Hepatocyte (in vitro differentiated cells): ENCODE measurements at regions not wholly inside any gene's neighbourhood (a gene's known extent, or its start where the extent isn't known, plus 50 kb on each side); places are given as distances from the start of the nearest gene placed in this dataset.
A peak's percentile ranks its signal among the peaks of the same experiment; 100 is the strongest.

ENCODE experiments used
- DNase-seq: peaks from one replicate; pipeline ENCODE4 v3.0.0-alpha.2; 2016; ENCODE audit warnings: low spot score
- H2AFZ ChIP-seq: fragments of 200-600 bp; sonication (generic); 2 replicates; pipeline ENCODE4 v1.6.0; 2016; ENCODE audit warnings: antibody characterized with exemption, mild to moderate bottlenecking
- H3K27ac ChIP-seq: fragments of 200-600 bp; sonication (generic); 2 replicates; pipeline ENCODE4 v1.5.1; 2016; ENCODE audit warnings: mild to moderate bottlenecking
- H3K27me3 ChIP-seq: fragments of 200-600 bp; sonication (generic); 2 replicates; pipeline ENCODE4 v1.6.1; 2016
- H3K36me3 ChIP-seq: fragments of 200-600 bp; sonication (generic); replicated peaks from 2 replicates; pipeline ENCODE4 v1.5.1; 2016; ENCODE audit warnings: low read depth; ENCODE audit not compliant: insufficient read depth
- H3K4me1 ChIP-seq: fragments of 200-600 bp; sonication (generic); 2 replicates; pipeline ENCODE4 v1.5.1; 2016; ENCODE audit warnings: mild to moderate bottlenecking, moderate library complexity; ENCODE audit not compliant: insufficient read depth
- H3K4me2 ChIP-seq: fragments of 200-600 bp; sonication (generic); 2 replicates; pipeline ENCODE4 v1.6.0; 2016
- H3K4me3 ChIP-seq: fragments of 200-600 bp; sonication (generic); 2 replicates; pipeline ENCODE4 v1.5.1; 2016; ENCODE audit warnings: mild to moderate bottlenecking
- H3K79me2 ChIP-seq: fragments of 200-600 bp; sonication (generic); 2 replicates; pipeline ENCODE4 v1.6.0; 2017; ENCODE audit warnings: mild to moderate bottlenecking
- H3K9me2 ChIP-seq: fragments of 200-600 bp; sonication (generic); replicated peaks from 2 replicates; pipeline ENCODE4 v1.6.0; 2017; ENCODE audit warnings: mild to moderate bottlenecking; ENCODE audit not compliant: insufficient read depth
- H3K9me3 ChIP-seq: fragments of 200-600 bp; sonication (generic); 2 replicates; pipeline ENCODE4 v1.5.1; 2016; ENCODE audit warnings: low read depth, mild to moderate bottlenecking
- H4K20me1 ChIP-seq: fragments of 200-600 bp; sonication (generic); 2 replicates; pipeline ENCODE4 v1.6.0; 2016; ENCODE audit warnings: mild to moderate bottlenecking; ENCODE audit not compliant: insufficient read depth, poor library complexity, severe bottlenecking
- CTCF ChIP-seq: fragments of 200-600 bp; sonication (generic); IDR thresholded peaks from 2 replicates; pipeline ENCODE4 v1.5.1; 2016; ENCODE audit warnings: antibody characterized with exemption, mild to moderate bottlenecking; ENCODE audit not compliant: poor library complexity
- EZH2 ChIP-seq: fragments of 200-600 bp; sonication (generic); IDR thresholded peaks from 2 replicates; pipeline ENCODE4 v1.6.1; 2016; ENCODE audit warnings: antibody characterized with exemption, mild to moderate bottlenecking, borderline replicate concordance
- EZH2phosphoT487 ChIP-seq: fragments of 200-600 bp; sonication (generic); IDR thresholded peaks from one replicate; pipeline ENCODE4 v1.6.1; 2018; ENCODE audit warnings: antibody characterized with exemption, mild to moderate bottlenecking, low read depth, moderate library complexity; ENCODE audit not compliant: unreplicated experiment, severe bottlenecking
- WGBS: methylation state at CpG from one replicate; pipeline ENCODE4 v1.1.6; 2016; ENCODE audit warnings: low lambda C conversion rate; ENCODE audit errors: missing lambda C conversion rate; 5-methylcytosine and 5-hydroxymethylcytosine counted together

- 85% methylated on average over 3 of the region's 3 CpGs for WGBS
- Histone ChIP-seq H3K4me1 (no peaks in the 10 kb centered on the region), H3K9me3 (no peaks in the 10 kb centered on the region), H3K27me3 (no peaks in the 10 kb centered on the region), H2AFZ (no peak overlapping the region), H3K4me2 (no peak overlapping the region), H3K9me2 (no peaks in the 10 kb centered on the region), H3K79me2 (peaks cover 2% of the 10 kb centered on the region), H4K20me1 (no peaks in the 10 kb centered on the region), H3K36me3 (no peaks in the 10 kb centered on the region), H3K4me3 (no peak overlapping the region), H3K27ac (no peak overlapping the region)
- TF ChIP-seq CTCF (no peak), EZH2phosphoT487 (no peak), EZH2 (no peak)
- DNase-seq, result no peak
These were observed 238.1 kb upstream of the BLID start for GRCh38 chr11:122354025-122354697.

GRCh38 chr11:122353561-122353960, 237.5 kb upstream of the BLID start:
- no peaks in the 10 kb centered on the region for H3K27me3 ChIP-seq
- WGBS, result 83% methylated on average over 4 of the region's 4 CpGs

GRCh38 chr11:122348659-122349409, 232.8 kb upstream of the BLID start:
- no peaks in the 10 kb centered on the region for H4K20me1 ChIP-seq
- no peaks in the 10 kb centered on the region for H3K9me3 ChIP-seq
- peaks cover 2% of the 10 kb centered on the region for H3K79me2 ChIP-seq
- no peaks in the 10 kb centered on the region for H3K27me3 ChIP-seq
- peak overlapping the region; percentile 44 for H3K27ac ChIP-seq
- no peak overlapping the region for H3K4me3 ChIP-seq
- peak overlapping the region; percentile 3 for H2AFZ ChIP-seq
- H3K4me1 ChIP-seq, result no peaks in the 10 kb centered on the region
- H3K4me2 ChIP-seq, result peak overlapping the region; percentile 47
- no peaks in the 10 kb centered on the region for H3K9me2 ChIP-seq
- TF ChIP-seq EZH2, result no peak
- no peak for TF ChIP-seq CTCF
- no peak for TF ChIP-seq EZH2phosphoT487
- H3K36me3 ChIP-seq, result no peaks in the 10 kb centered on the region
- DNase-seq, result no peak
- 57% methylated on average over 9 of the region's 9 CpGs for WGBS

More at GRCh38 chr11:122353561-122353960, 237.5 kb upstream of the BLID start:
- H2AFZ ChIP-seq, result no peak overlapping the region
- no peaks in the 10 kb centered on the region for H3K9me2 ChIP-seq
- no peaks in the 10 kb centered on the region for H4K20me1 ChIP-seq
- no peaks in the 10 kb centered on the region for H3K9me3 ChIP-seq
- TF ChIP-seq CTCF (no peak), EZH2phosphoT487 (no peak), EZH2 (no peak)
- H3K27ac ChIP-seq, result no peak overlapping the region
- no peaks in the 10 kb centered on the region for H3K4me1 ChIP-seq
- no peak for DNase-seq
- no peak overlapping the region for H3K4me2 ChIP-seq
- no peak overlapping the region for H3K4me3 ChIP-seq
- no peaks in the 10 kb centered on the region for H3K36me3 ChIP-seq
- peaks cover 2% of the 10 kb centered on the region for H3K79me2 ChIP-seq
